NT2/D1 (cell line): ENCODE measurements at regions not wholly inside any gene's neighbourhood (a gene's known extent, or its start where the extent isn't known, plus 50 kb on each side); places are given as distances from the start of the nearest gene placed in this dataset.

Experiments
- DNase-seq: peaks from one replicate; pipeline ENCODE4 v3.0.0-alpha.2; 2011; ENCODE audit warnings: low read depth, low spot score
- H3K27me3 ChIP-seq: 2 replicates; pipeline ENCODE4 v1.6.0; 2011; ENCODE audit warnings: mild to moderate bottlenecking; ENCODE audit not compliant: insufficient read length, insufficient read depth
- H3K36me3 ChIP-seq: 2 replicates; pipeline ENCODE4 v1.6.1; 2011; ENCODE audit warnings: mild to moderate bottlenecking, low read length, mixed read lengths; ENCODE audit not compliant: insufficient read depth, insufficient read length
- H3K4me1 ChIP-seq: 2 replicates; pipeline ENCODE4 v1.5.1; 2011; ENCODE audit not compliant: insufficient read depth, insufficient read length
- H3K4me3 ChIP-seq: 2 replicates; pipeline ENCODE4 v1.5.1; 2011; ENCODE audit warnings: low read depth; ENCODE audit not compliant: insufficient read length
- H3K9ac ChIP-seq: 2 replicates; pipeline ENCODE4 v1.6.0; 2011; ENCODE audit warnings: low read depth; ENCODE audit not compliant: insufficient read length
- H3K9me3 ChIP-seq: 2 replicates; pipeline ENCODE4 v1.5.1; 2011; ENCODE audit warnings: mild to moderate bottlenecking, low read length; ENCODE audit not compliant: insufficient read depth
- SUZ12 ChIP-seq: IDR thresholded peaks from 2 replicates; pipeline ENCODE4 v1.6.1; 2011; ENCODE audit not compliant: insufficient read length, insufficient read depth; ENCODE audit errors: extremely low read depth
- YY1 ChIP-seq: IDR thresholded peaks from 2 replicates; pipeline ENCODE4 v1.6.1; 2011; ENCODE audit not compliant: insufficient read length, insufficient read depth
- ZNF274 ChIP-seq: IDR thresholded peaks from 2 replicates; pipeline ENCODE4 v1.6.1; 2011; ENCODE audit warnings: mild to moderate bottlenecking, low read depth, low read length

DNA sequence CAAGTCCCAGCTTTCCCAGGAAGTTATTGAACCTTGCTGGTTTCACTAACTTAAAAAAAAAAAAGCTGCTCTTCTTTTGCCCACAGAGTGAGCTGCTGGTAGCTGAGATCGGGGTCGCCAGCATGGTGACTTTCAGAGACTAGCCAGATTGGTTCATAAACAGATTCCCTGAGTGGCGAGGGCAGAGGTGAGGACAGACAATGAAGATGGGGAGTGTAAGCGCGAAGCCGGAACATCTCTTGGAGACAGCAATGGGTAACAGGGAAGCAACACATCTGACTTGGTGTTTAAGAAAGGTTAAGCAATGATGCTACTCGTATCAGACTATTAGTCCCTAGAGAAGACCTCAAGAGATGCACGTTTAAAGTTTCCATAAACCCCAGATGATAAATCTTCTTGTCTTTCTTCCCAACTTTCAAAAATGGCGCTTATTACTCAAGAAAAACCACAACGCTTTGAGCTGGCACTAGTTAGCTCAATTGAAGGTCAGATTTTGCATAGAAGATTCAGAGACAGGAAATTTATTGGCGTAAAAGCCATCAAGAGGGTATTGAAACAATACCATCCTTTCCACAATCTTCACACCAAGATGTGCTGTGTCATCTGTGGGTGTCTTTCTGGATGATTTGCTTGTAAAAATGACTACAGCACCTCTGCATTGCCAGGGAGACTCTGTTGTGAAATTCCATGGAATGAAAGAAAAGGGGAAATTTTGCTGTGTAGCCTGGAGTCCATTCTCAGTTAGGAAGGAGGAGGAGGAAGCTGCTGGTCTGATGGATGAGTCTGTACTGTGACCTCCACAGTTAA is 193.1 kb upstream of the CXCR4 start:
- H3K27me3 ChIP-seq, result no peaks in the 10 kb centered on the region
- TF ChIP-seq YY1, result no peak
- no peak for TF ChIP-seq SUZ12
- no peak for TF ChIP-seq ZNF274
- H3K4me1 ChIP-seq, result no peaks in the 10 kb centered on the region
- H3K9ac ChIP-seq, result no peak overlapping the region
- no peaks in the 10 kb centered on the region for H3K36me3 ChIP-seq
- no peak for DNase-seq
- H3K4me3 ChIP-seq, result no peak overlapping the region
- H3K9me3 ChIP-seq, result no peaks in the 10 kb centered on the region

DNA sequence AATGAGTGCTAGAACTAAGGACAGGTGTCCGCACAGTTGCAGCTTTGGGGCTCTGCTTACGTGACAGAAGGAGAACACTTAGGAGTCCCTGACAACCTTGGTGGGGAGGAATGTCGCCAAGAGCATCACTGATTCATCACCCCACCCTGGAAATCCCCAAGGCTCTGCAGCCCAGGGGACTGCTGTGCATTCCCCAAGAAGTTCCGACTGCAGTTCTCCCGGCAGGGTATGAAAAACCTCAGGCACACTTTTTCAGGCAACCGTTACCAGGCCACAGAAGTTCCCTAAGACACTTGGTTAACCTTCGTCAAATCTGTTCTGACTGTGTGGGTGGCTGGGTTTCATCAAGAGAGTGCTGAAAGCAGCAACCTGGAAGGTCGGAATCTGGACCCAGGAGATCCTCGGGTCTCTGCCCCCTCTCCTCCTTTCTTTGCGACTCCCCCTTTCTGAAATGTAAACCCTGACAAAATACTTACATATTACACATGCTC is 192.1 kb upstream of the CXCR4 start:
- no peak for DNase-seq

DNA sequence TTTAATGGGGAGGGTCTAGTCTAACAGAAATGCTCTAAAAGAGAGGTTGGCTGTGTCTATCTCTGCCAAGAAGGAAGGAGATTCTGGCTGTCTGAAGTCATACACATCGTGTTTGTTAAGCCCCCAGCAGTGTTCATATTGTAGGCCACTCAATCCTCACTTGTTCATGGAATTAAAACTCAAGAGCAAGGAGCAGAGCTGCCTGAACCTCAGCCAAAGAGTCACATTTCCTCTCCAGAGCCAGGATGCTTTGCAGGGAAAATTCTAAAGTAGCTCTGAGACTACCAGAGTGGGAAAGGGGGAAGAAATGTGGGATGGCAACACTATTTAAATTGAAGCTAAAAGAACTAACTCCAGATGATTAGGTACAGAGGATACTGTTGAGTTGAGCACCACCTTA is 190.7 kb upstream of the CXCR4 start:
- Histone ChIP-seq H3K9ac (no peak overlapping the region), H3K4me1 (no peaks in the 10 kb centered on the region), H3K4me3 (no peak overlapping the region), H3K36me3 (no peaks in the 10 kb centered on the region), H3K9me3 (no peaks in the 10 kb centered on the region), H3K27me3 (no peaks in the 10 kb centered on the region)
- TF ChIP-seq SUZ12 (no peak), ZNF274 (no peak), YY1 (no peak)
- no peak for DNase-seq

More for the DNA sequence above, 192.1 kb upstream of the CXCR4 start:
- TF ChIP-seq YY1 (no peak), SUZ12 (no peak), ZNF274 (no peak)
- H3K9me3 ChIP-seq, result no peaks in the 10 kb centered on the region
- H3K36me3 ChIP-seq, result no peaks in the 10 kb centered on the region
- H3K9ac ChIP-seq, result no peak overlapping the region
- no peaks in the 10 kb centered on the region for H3K27me3 ChIP-seq
- H3K4me1 ChIP-seq, result no peaks in the 10 kb centered on the region
- H3K4me3 ChIP-seq, result no peak overlapping the region

DNA sequence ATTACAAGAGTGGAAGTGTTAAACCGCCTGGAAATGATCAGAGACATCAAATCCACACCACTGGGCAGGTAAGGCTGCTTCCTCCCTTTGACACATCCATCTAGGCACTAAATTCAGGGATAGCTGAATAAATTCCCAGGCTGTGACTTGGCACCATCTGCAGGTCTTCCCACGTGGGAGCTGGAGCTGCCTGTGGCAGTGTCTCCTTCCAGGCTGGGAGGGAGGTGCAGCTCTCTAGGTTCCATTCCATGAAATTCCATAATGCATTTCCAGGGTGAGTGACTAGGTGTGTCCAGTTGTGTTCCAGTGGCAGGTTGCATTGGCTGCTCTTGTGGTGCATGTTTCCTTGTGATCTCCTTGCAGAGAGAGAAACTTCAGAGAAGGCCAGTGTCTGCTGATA is 188.9 kb upstream of the CXCR4 start:
- Histone ChIP-seq H3K36me3 (no peaks in the 10 kb centered on the region), H3K4me3 (no peak overlapping the region), H3K4me1 (no peaks in the 10 kb centered on the region), H3K9ac (no peak overlapping the region), H3K9me3 (no peaks in the 10 kb centered on the region), H3K27me3 (no peaks in the 10 kb centered on the region)
- no peak for DNase-seq
- TF ChIP-seq ZNF274 (no peak), YY1 (no peak), SUZ12 (no peak)

DNA sequence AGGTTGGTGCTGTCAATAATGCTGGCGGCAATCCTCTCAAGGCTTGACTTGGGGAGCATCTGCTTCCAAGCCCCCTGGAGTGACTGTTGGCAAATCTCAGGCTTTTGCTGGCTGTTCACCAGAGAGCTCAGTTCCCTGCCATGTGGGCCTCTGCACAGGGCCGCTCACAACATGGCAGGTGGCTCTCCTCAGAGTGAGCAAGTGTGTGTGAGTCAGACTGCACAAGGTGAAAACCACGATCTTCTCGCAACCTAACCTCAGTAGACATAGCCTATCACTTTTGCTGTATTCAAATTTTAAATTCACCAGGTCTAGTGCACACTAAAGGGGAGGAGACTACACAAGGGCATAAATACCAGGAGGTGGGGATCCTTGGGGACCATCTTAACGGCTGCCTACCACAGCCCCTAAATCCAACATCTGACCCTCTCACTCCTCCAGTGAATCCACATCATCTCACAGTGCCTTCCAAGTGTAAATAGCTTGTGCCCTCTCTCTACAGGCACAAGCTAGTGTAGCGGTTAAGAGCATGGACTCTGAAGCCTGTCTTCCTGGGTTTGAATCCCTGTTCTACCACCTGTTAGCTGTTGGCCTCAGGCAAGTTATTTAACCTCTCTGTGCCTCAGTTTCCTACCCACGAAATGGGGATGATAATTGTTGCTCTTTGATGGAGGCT is 187.7 kb upstream of the CXCR4 start:
- H3K9me3 ChIP-seq, result no peaks in the 10 kb centered on the region
- DNase-seq, result no peak
- no peak overlapping the region for H3K4me3 ChIP-seq
- H3K4me1 ChIP-seq, result no peaks in the 10 kb centered on the region
- no peak for TF ChIP-seq YY1
- no peaks in the 10 kb centered on the region for H3K36me3 ChIP-seq
- H3K9ac ChIP-seq, result no peak overlapping the region
- H3K27me3 ChIP-seq, result no peaks in the 10 kb centered on the region

DNA sequence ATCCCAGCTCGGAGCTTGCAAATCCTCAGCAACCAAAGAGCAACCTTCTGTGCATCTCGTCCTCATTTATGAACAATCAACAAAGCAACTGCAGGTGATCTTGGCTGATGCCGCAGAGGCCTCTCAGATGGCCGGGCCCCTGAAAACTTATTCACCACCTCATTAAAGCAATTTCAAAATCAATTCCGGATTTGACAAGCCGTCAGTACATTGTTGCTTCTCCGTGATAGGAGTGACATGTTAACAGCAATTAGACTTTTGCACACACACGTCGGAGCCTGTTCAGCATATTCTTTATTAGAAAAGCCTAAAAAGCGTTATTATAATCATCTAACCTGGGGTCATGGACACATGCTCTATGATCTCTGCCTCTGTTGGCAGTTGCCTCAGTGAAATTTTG is 183.1 kb upstream of the CXCR4 start:
- H3K4me1 ChIP-seq, result no peaks in the 10 kb centered on the region
- H3K27me3 ChIP-seq, result no peaks in the 10 kb centered on the region
- H3K36me3 ChIP-seq, result no peaks in the 10 kb centered on the region
- TF ChIP-seq YY1, result no peak
- TF ChIP-seq ZNF274, result no peak
- no peak for TF ChIP-seq SUZ12
- no peak overlapping the region for H3K9ac ChIP-seq
- no peak for DNase-seq
- H3K4me3 ChIP-seq, result no peak overlapping the region
- no peaks in the 10 kb centered on the region for H3K9me3 ChIP-seq

DNA sequence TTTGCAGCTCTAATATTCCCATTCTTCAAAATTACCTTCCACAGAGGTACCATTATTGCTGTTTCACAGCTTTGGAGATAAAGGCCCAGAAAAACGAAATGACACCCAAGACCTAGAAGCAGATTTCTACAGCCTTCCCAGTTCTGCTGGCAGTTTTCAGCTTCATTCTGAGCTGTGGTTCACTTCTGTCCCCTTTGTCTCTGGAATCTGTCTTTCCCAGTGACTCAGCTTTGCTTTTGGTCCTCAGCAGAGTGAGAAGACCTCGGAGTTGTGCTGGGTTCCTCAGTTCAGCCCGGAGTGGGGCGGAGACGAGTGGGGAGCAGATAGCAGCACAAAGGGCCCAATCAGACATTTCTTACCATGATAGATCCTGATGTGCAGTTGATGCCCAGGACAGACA is 180.7 kb upstream of the CXCR4 start:
- H3K36me3 ChIP-seq, result no peaks in the 10 kb centered on the region
- H3K27me3 ChIP-seq, result no peaks in the 10 kb centered on the region
- H3K9ac ChIP-seq, result no peak overlapping the region
- H3K4me1 ChIP-seq, result no peaks in the 10 kb centered on the region
- TF ChIP-seq YY1, result no peak
- no peak for TF ChIP-seq SUZ12
- TF ChIP-seq ZNF274, result no peak
- no peak overlapping the region for H3K4me3 ChIP-seq
- no peaks in the 10 kb centered on the region for H3K9me3 ChIP-seq
- no peak for DNase-seq
